Omental fat pad (tissue), 3 donors: ENCODE measurements at regions not wholly inside any gene's neighbourhood (a gene's known extent, or its start where the extent isn't known, plus 50 kb on each side); places are given as distances from the start of the nearest gene placed in this dataset.

Experiments used
- ATAC-seq: fragments of 150-250 bp; one replicate; pipeline ENCODE4 v1.9.1; 2016; ENCODE audit warnings: mild to moderate bottlenecking, moderate library complexity; ENCODE audit not compliant: low FRiP score
- DNase-seq: peaks from one replicate; pipeline ENCODE4 v3.0.0-alpha.2; 2019; ENCODE audit warnings: low spot score
- CTCF ChIP-seq, 3 donors: fragments of 450-650 bp; IDR thresholded peaks; one replicate each; pipeline ENCODE4 v1.5.1; 2016 to 2017; ENCODE audit warnings: antibody characterized with exemption in 3 of 3, mild to moderate bottlenecking in 3 of 3, moderate library complexity in 2 of 3

GRCh38 chr7:84638339-84638697, 443.7 kb upstream of the SEMA3A start:
- no peak for DNase-seq
- no peak for TF ChIP-seq CTCF (IDR thresholded peaks at IDR 0.05)
- ATAC-seq, result no peak

- no peak for TF ChIP-seq CTCF (IDR thresholded peaks at IDR 0.05)
- DNase-seq, result no peak
- ATAC-seq, result peak; percentile 87
Measured at GRCh38 chr7:84637568-84638338, 443.2 kb upstream of the SEMA3A start.

- no peak for ATAC-seq
- no peak for TF ChIP-seq CTCF (IDR thresholded peaks at IDR 0.05)
- DNase-seq, result no peak
Measured at GRCh38 chr7:84631913-84632312, 437.3 kb upstream of the SEMA3A start.

GRCh38 chr7:84629640-84630318, 435.2 kb upstream of the SEMA3A start:
- DNase-seq, result no peak
- ATAC-seq, result no peak
- no peak for TF ChIP-seq CTCF (IDR thresholded peaks at IDR 0.05)

GRCh38 chr7:84629216-84629615, 434.6 kb upstream of the SEMA3A start:
- no peak for DNase-seq
- TF ChIP-seq CTCF (IDR thresholded peaks at IDR 0.05), result no peak
- no peak for ATAC-seq

GRCh38 chr7:84627250-84627649, 432.7 kb upstream of the SEMA3A start:
- ATAC-seq (no peak), DNase-seq (no peak)
- TF ChIP-seq CTCF (IDR thresholded peaks at IDR 0.05), result no peak

- no peak for TF ChIP-seq CTCF (IDR thresholded peaks at IDR 0.05)
- no peak for DNase-seq
- no peak for ATAC-seq
Measured at GRCh38 chr7:84624927-84625326, 430.3 kb upstream of the SEMA3A start.
